Loucy (cell line): ENCODE measurements at regions not wholly inside any gene's neighbourhood (a gene's known extent, or its start where the extent isn't known, plus 50 kb on each side); places are given as distances from the start of the nearest gene placed in this dataset.

Source experiments
- H2AFZ ChIP-seq: fragments of 200-600 bp; sonication (generic); 2 replicates; pipeline ENCODE4 v1.6.0; 2016; ENCODE audit warnings: antibody characterized with exemption, mild to moderate bottlenecking, low read length, moderate library complexity
- H3F3A ChIP-seq: fragments of 200-600 bp; 2 replicates; pipeline ENCODE4 v1.6.0; 2016; ENCODE audit warnings: antibody characterized with exemption, low read depth, mild to moderate bottlenecking
- H3K27me3 ChIP-seq: fragments of 200-600 bp; sonication (generic); 2 replicates; pipeline ENCODE4 v1.6.1; 2014; ENCODE audit warnings: low read length, mild to moderate bottlenecking; ENCODE audit not compliant: insufficient read depth, poor library complexity, severe bottlenecking
- H3K36me3 ChIP-seq: fragments of 200-600 bp; sonication (generic); 2 replicates; pipeline ENCODE4 v1.6.1; 2016; ENCODE audit warnings: low read length; ENCODE audit not compliant: insufficient read depth
- H3K4me1 ChIP-seq: fragments of 200-600 bp; sonication (generic); 2 replicates; pipeline ENCODE4 v1.5.1; 2014; ENCODE audit warnings: low read length, mild to moderate bottlenecking; ENCODE audit not compliant: insufficient read depth, poor library complexity, severe bottlenecking
- H3K4me2 ChIP-seq: fragments of 200-600 bp; sonication (generic); 2 replicates; pipeline ENCODE4 v1.6.0; 2014; ENCODE audit warnings: antibody characterized with exemption, low read length, low read depth, mild to moderate bottlenecking; ENCODE audit not compliant: poor library complexity, severe bottlenecking
- H3K4me3 ChIP-seq: fragments of 200-600 bp; sonication (generic); 2 replicates; pipeline ENCODE4 v1.5.1; 2014; ENCODE audit warnings: low read length, mild to moderate bottlenecking, mixed read lengths; ENCODE audit not compliant: poor library complexity, severe bottlenecking
- H3K79me2 ChIP-seq: fragments of 200-600 bp; sonication (generic); 2 replicates; pipeline ENCODE4 v1.6.1; 2014; ENCODE audit warnings: low read length; ENCODE audit not compliant: insufficient read depth
- H3K9ac ChIP-seq: fragments of 200-600 bp; sonication (generic); 2 replicates; pipeline ENCODE4 v1.6.0; 2014; ENCODE audit warnings: mild to moderate bottlenecking, low read depth, low read length, moderate library complexity; ENCODE audit not compliant: poor library complexity, severe bottlenecking
- H3K9me2 ChIP-seq: fragments of 200-600 bp; sonication (generic); replicated peaks from 2 replicates; pipeline ENCODE4 v1.6.1; 2016; ENCODE audit warnings: low read depth, low read length, mixed read lengths
- H3K9me3 ChIP-seq: fragments of 200-600 bp; sonication (generic); 2 replicates; pipeline ENCODE4 v1.6.1; 2014; ENCODE audit warnings: mild to moderate bottlenecking, antibody characterized with exemption, low read length, low read depth; ENCODE audit not compliant: insufficient read depth
- H4K20me1 ChIP-seq: fragments of 200-600 bp; sonication (generic); 2 replicates; pipeline ENCODE4 v1.6.0; 2014; ENCODE audit warnings: antibody characterized with exemption, low read length, mild to moderate bottlenecking; ENCODE audit not compliant: insufficient read depth, poor library complexity, severe bottlenecking
- EZH2phosphoT487 ChIP-seq: fragments of 200-600 bp; IDR thresholded peaks from 2 replicates; pipeline ENCODE4 v1.6.1; 2018; ENCODE audit warnings: antibody characterized with exemption, mild to moderate bottlenecking, moderate library complexity, borderline replicate concordance
- TF ChIP-seq, protein P1 (sequence below): fragments of 200-600 bp; sonication (generic); conservative IDR thresholded peaks from 2 replicates; pipeline ENCODE4 v1.5.1; 2014; ENCODE audit warnings: mild to moderate bottlenecking, antibody characterized with exemption, low read length

DNA sequence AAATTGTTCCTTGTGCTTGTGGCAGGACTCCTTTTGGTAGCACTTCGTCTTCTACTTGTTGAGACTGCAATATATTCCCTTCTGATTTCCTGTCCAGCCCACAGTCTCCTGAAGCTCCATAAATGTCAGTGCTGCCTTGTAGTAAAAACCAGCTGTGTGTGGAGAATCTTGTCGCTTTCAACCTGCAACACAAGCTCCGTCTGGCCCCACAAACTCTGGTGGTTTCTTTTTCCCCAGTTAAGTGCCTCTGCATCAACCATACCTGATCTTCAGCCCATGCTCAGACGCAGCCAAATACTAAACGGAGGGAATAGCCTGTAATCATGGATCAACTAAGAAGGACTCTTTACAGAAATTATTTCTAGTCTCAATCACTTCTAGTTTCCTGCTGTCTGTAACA is 1133.3 kb upstream of the ADGRB3 start:
- no peak overlapping the region for H3K4me3 ChIP-seq
- no peaks in the 10 kb centered on the region for H3K27me3 ChIP-seq
- no peak overlapping the region for H3K4me2 ChIP-seq
- no peaks in the 10 kb centered on the region for H4K20me1 ChIP-seq
- H3F3A ChIP-seq, result no peaks in the 10 kb centered on the region
- no peak for TF ChIP-seq EZH2phosphoT487
- TF ChIP-seq, protein P1, sequence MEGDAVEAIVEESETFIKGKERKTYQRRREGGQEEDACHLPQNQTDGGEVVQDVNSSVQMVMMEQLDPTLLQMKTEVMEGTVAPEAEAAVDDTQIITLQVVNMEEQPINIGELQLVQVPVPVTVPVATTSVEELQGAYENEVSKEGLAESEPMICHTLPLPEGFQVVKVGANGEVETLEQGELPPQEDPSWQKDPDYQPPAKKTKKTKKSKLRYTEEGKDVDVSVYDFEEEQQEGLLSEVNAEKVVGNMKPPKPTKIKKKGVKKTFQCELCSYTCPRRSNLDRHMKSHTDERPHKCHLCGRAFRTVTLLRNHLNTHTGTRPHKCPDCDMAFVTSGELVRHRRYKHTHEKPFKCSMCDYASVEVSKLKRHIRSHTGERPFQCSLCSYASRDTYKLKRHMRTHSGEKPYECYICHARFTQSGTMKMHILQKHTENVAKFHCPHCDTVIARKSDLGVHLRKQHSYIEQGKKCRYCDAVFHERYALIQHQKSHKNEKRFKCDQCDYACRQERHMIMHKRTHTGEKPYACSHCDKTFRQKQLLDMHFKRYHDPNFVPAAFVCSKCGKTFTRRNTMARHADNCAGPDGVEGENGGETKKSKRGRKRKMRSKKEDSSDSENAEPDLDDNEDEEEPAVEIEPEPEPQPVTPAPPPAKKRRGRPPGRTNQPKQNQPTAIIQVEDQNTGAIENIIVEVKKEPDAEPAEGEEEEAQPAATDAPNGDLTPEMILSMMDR, result no peak
- no peaks in the 10 kb centered on the region for H3K79me2 ChIP-seq
- H2AFZ ChIP-seq, result no peak overlapping the region
- H3K9me3 ChIP-seq, result no peaks in the 10 kb centered on the region; the same call in 1 of the 2 replicates
- no peaks in the 10 kb centered on the region for H3K4me1 ChIP-seq
- no peaks in the 10 kb centered on the region for H3K9me2 ChIP-seq
- no peak overlapping the region for H3K9ac ChIP-seq
- no peaks in the 10 kb centered on the region for H3K36me3 ChIP-seq

DNA sequence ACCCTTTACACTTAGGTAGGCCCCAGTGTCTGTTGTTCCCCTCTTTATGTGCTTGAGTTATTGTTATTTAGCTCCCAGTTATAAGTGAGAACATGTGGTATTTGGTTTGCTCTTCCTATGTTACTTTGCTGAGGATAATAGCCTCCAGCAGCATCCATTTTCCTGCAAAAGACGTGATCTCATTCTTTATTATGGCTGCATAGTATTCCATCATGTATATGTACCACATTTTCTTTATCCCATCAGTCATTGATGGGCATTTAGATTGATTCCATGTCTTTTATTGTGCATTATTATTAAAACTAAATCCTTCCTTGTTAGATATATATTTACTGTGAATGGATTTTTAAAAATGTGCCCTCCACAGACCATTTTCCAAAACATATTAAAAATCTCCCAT is 1137.3 kb upstream of the ADGRB3 start:
- Histone ChIP-seq H3K9me2 (no peaks in the 10 kb centered on the region), H3K36me3 (no peaks in the 10 kb centered on the region), H3K4me3 (no peak overlapping the region), H4K20me1 (no peaks in the 10 kb centered on the region), H3K79me2 (no peaks in the 10 kb centered on the region), H3F3A (no peaks in the 10 kb centered on the region), H3K4me1 (no peaks in the 10 kb centered on the region), H3K9me3 (no peaks in the 10 kb centered on the region), H3K9ac (no peak overlapping the region), H2AFZ (no peak overlapping the region), H3K27me3 (no peaks in the 10 kb centered on the region), H3K4me2 (no peak overlapping the region)
- TF ChIP-seq EZH2phosphoT487, result no peak
- TF ChIP-seq, protein P1, result no peak

DNA sequence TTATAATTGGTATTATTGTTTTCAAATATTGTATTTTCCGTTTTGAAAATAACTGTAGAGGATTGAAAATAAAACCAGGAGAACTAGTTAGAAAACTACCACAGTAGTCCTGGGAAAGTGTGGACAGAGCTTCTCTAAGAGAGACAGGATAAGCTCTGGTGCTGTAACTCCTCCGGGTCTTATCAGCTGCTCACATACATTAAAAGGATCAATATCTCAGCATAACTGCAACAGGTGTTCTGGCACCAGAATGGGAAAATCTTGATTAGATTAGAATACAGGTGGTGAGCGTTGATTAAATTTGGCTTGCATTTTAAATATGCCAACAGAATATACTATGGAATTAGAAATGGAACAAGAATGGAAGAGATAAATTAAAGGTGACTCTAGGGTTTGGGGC is 1138.9 kb upstream of the ADGRB3 start:
- no peaks in the 10 kb centered on the region for H3F3A ChIP-seq
- no peak overlapping the region for H2AFZ ChIP-seq
- H3K36me3 ChIP-seq, result no peaks in the 10 kb centered on the region
- H3K9ac ChIP-seq, result no peak overlapping the region
- H3K9me2 ChIP-seq, result no peaks in the 10 kb centered on the region
- TF ChIP-seq EZH2phosphoT487, result no peak
- TF ChIP-seq, protein P1, result no peak
- H3K4me1 ChIP-seq, result no peaks in the 10 kb centered on the region
- H4K20me1 ChIP-seq, result no peaks in the 10 kb centered on the region
- no peak overlapping the region for H3K4me3 ChIP-seq
- H3K79me2 ChIP-seq, result no peaks in the 10 kb centered on the region
- no peaks in the 10 kb centered on the region for H3K27me3 ChIP-seq
- H3K9me3 ChIP-seq, result no peaks in the 10 kb centered on the region
- H3K4me2 ChIP-seq, result no peak overlapping the region
